ENCODE measurements at regions not wholly inside any gene's neighbourhood (a gene's known extent, or its start where the extent isn't known, plus 50 kb on each side); places are given as distances from the start of the nearest gene placed in this dataset.

DNA sequence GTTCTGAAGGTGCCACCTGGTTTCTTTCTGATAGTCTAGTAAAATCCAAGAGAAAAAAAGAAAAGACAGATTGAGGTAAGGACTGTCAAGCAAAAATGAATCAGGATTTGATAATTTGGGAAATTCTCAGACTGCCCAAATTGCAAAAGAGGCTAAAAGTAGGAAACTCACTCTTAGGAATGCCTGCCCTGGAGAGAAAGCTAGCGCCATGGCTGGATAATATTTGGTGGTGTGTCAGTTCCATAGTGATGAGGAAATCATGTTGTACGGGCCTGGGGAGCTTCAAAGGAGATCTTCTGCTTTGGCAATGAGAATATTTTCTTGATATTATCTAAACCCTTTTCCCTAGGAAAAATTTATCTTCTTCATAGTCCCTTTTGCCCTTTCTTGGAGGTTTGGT, 1008.1 kb upstream of the SLC10A2 start:
- TF ChIP-seq, protein P1, sequence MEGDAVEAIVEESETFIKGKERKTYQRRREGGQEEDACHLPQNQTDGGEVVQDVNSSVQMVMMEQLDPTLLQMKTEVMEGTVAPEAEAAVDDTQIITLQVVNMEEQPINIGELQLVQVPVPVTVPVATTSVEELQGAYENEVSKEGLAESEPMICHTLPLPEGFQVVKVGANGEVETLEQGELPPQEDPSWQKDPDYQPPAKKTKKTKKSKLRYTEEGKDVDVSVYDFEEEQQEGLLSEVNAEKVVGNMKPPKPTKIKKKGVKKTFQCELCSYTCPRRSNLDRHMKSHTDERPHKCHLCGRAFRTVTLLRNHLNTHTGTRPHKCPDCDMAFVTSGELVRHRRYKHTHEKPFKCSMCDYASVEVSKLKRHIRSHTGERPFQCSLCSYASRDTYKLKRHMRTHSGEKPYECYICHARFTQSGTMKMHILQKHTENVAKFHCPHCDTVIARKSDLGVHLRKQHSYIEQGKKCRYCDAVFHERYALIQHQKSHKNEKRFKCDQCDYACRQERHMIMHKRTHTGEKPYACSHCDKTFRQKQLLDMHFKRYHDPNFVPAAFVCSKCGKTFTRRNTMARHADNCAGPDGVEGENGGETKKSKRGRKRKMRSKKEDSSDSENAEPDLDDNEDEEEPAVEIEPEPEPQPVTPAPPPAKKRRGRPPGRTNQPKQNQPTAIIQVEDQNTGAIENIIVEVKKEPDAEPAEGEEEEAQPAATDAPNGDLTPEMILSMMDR (IDR thresholded peaks at IDR 0.05; ENCODE audit: low read depth, low read length, poor library complexity, severe bottlenecking) = no peak
- TF ChIP-seq EZH2phosphoT487 (IDR thresholded peaks at IDR 0.05; ENCODE audit: borderline replicate concordance, low read length) = no peak
